HCT116 (cell line): ENCODE measurements at regions not wholly inside any gene's neighbourhood (a gene's known extent, or its start where the extent isn't known, plus 50 kb on each side); places are given as distances from the start of the nearest gene placed in this dataset.

Experiments
- ATAC-seq: fragments of 200-7000 bp; cut with Tn5 transposase; 2 replicates; pipeline ENCODE4 v1.9.1; 2020; ENCODE audit warnings: mild to moderate bottlenecking, moderate library complexity
- BruUV-seq: library from RNA; stranded (reverse); fragments of 400-500 nt; replicated peaks from 2 replicates; lab custom pipeline; 2021; lab: Mats Ljungman, UMichigan
- CTCF ChIA-PET: fragments of 300-600 bp; sonication (Branson Sonifier 250); formaldehyde crosslinking; loops from one replicate; lab custom pipeline; 2021; ENCODE audit warnings: antibody characterized with exemption; lab: Charles Lee
- POLR2A ChIA-PET: fragments of 300-600, 350-600 bp; sonication (Branson Sonifier 250); formaldehyde crosslinking; loops from one replicate; lab custom pipeline; 2021; ENCODE audit warnings: antibody characterized with exemption; lab: Charles Lee
- RAD21 ChIA-PET, 2 experiments: fragments of 300-600 bp; sonication (Branson Sonifier 250); formaldehyde crosslinking; loops; one replicate each; lab custom pipeline; 2023; ENCODE audit warnings: low total read pairs in 2 of 2; ENCODE audit not compliant: uncharacterized antibody in 2 of 2, unreplicated experiment in 2 of 2, low non-redundant PET in 1 of 2; lab: Charles Lee
- DNase-seq: peaks from one replicate; pipeline ENCODE4 v3.0.0-alpha.2; 2010; ENCODE audit warnings: low read depth, low spot score
- H2AFZ ChIP-seq: fragments of 200-600 bp; shearing (Covaris generic), sonication (generic); 2 replicates; pipeline ENCODE4 v1.6.1; 2017; ENCODE audit warnings: low read depth, mixed run types, mixed read lengths, antibody characterized with exemption, low read length; ENCODE audit not compliant: poor library complexity, severe bottlenecking
- H3K27ac ChIP-seq: 2 replicates; pipeline ENCODE4 v1.5.1; 2012; ENCODE audit warnings: low read depth, low read length
- H3K27me3 ChIP-seq: fragments of 200-600 bp; sonication (generic); 2 replicates; pipeline ENCODE4 v1.6.1; 2016; ENCODE audit warnings: mixed run types, low read length, mixed read lengths; ENCODE audit not compliant: insufficient read depth
- H3K36me3 ChIP-seq, 2 experiments: fragments of 200-500 bp in 1 of 2; fragments of 200-600 bp in 1 of 2; sonication (Bioruptor generic) in 1 of 2; sonication (generic) in 1 of 2; 2 replicates each; pipeline versions ENCODE4 v1.5.1 to v1.6.1; 2014 to 2016; ENCODE audit warnings: low read length in 2 of 2, inconsistent platforms in 1 of 2, mixed read lengths in 1 of 2, mixed run types in 1 of 2; ENCODE audit not compliant: insufficient read depth in 2 of 2, control insufficient read depth in 1 of 2
- H3K4me1 ChIP-seq, 2 experiments: fragments of 200-600 bp in 1 of 2; sonication (generic) in 1 of 2; 2 replicates each; pipeline versions ENCODE4 v1.5.1 to v1.6.1; 2012 to 2017; ENCODE audit warnings: low read length in 2 of 2, inconsistent platforms in 1 of 2, mild to moderate bottlenecking in 1 of 2, mixed read lengths in 1 of 2, mixed run types in 1 of 2, moderate library complexity in 1 of 2; ENCODE audit not compliant: insufficient read depth in 2 of 2, control insufficient read depth in 1 of 2
- H3K4me2 ChIP-seq: fragments of 200-600 bp; sonication (generic); 2 replicates; pipeline ENCODE4 v1.6.1; 2017; ENCODE audit warnings: mixed run types, low read length, mixed read lengths
- H3K4me3 ChIP-seq, 2 experiments: fragments of 200-600 bp in 1 of 2; sonication (generic) in 1 of 2; replicated peaks in 1 of 2; 2 replicates each; pipeline ENCODE4 v1.5.1; 2011 to 2016; ENCODE audit warnings: low read length in 2 of 2, control low read depth in 1 of 2, low read depth in 1 of 2, mild to moderate bottlenecking in 1 of 2, mixed read lengths in 1 of 2, mixed run types in 1 of 2
- H3K79me2 ChIP-seq: fragments of 200-600 bp; sonication (generic); 2 replicates; pipeline ENCODE4 v1.6.1; 2017; ENCODE audit warnings: mild to moderate bottlenecking, mixed run types, low read length, moderate library complexity, mixed read lengths; ENCODE audit not compliant: insufficient read depth
- H3K9ac ChIP-seq: fragments of 200-600 bp; sonication (generic); 2 replicates; pipeline ENCODE4 v1.6.1; 2016; ENCODE audit warnings: low read length, mixed read lengths
- H3K9me2 ChIP-seq: fragments of 200-600 bp; sonication (generic), shearing (Covaris generic); 2 replicates; pipeline ENCODE4 v1.6.1; 2017; ENCODE audit warnings: mixed run types, mild to moderate bottlenecking, moderate library complexity; ENCODE audit not compliant: insufficient read depth
- H3K9me3 ChIP-seq, 2 experiments: fragments of 200-500 bp in 1 of 2; fragments of 200-600 bp in 1 of 2; sonication (Bioruptor generic) in 1 of 2; sonication (generic) in 1 of 2; 2 replicates each; pipeline ENCODE4 v1.6.1; 2014 to 2017; ENCODE audit warnings: low read length in 2 of 2, mixed read lengths in 2 of 2, inconsistent platforms in 1 of 2, low read depth in 1 of 2, mild to moderate bottlenecking in 1 of 2, mixed run types in 1 of 2, moderate library complexity in 1 of 2; ENCODE audit not compliant: control insufficient read depth in 1 of 2, insufficient read depth in 1 of 2
- H4K20me1 ChIP-seq: fragments of 200-600 bp; sonication (generic), shearing (Covaris generic); 2 replicates; pipeline ENCODE4 v1.6.1; 2017; ENCODE audit warnings: mixed run types, mild to moderate bottlenecking, moderate library complexity; ENCODE audit not compliant: insufficient read depth
- CEBPB ChIP-seq: IDR thresholded peaks from 2 replicates; pipeline ENCODE4 v1.6.1; 2012; ENCODE audit warnings: low read depth
- CTCF ChIP-seq, 3 experiments: fragments of 200-600 bp in 1 of 3; sonication (generic) in 1 of 3; IDR thresholded peaks in 2 of 3; conservative IDR thresholded peaks in 1 of 3; 2 replicates each; pipeline ENCODE4 v1.5.1; 2012 to 2017; ENCODE audit warnings: low read depth in 2 of 3, low read length in 2 of 3, antibody characterized with exemption in 1 of 3, borderline replicate concordance in 1 of 3, control low read depth in 1 of 3, mild to moderate bottlenecking in 1 of 3, mixed read lengths in 1 of 3, mixed run types in 1 of 3, moderate library complexity in 1 of 3; ENCODE audit not compliant: insufficient read depth in 1 of 3
- ELF1 ChIP-seq: IDR thresholded peaks from 2 replicates; pipeline ENCODE4 v1.6.1; 2012; ENCODE audit warnings: low read depth, borderline replicate concordance
- FOSL1 ChIP-seq: IDR thresholded peaks from 2 replicates; pipeline ENCODE4 v1.6.1; 2012; ENCODE audit warnings: low read depth
- JUND ChIP-seq: IDR thresholded peaks from 2 replicates; pipeline ENCODE4 v1.6.1; 2012
- POLR2A ChIP-seq: IDR thresholded peaks from 2 replicates; pipeline ENCODE4 v1.7.0; 2011; ENCODE audit warnings: borderline replicate concordance; ENCODE audit not compliant: insufficient read depth, insufficient read length; ENCODE audit errors: extremely low read depth
- SP1 ChIP-seq: IDR thresholded peaks from 2 replicates; pipeline ENCODE4 v1.6.1; 2012; ENCODE audit warnings: low read depth
- SRF ChIP-seq: IDR thresholded peaks from 2 replicates; pipeline ENCODE4 v1.6.1; 2012; ENCODE audit warnings: low read depth
- TCF7L2 ChIP-seq: IDR thresholded peaks from 2 replicates; pipeline ENCODE4 v1.7.0; 2011; ENCODE audit warnings: borderline replicate concordance, inconsistent platforms; ENCODE audit not compliant: insufficient read depth, insufficient read length; ENCODE audit errors: extremely low read depth
- YY1 ChIP-seq: IDR thresholded peaks from 2 replicates; pipeline ENCODE4 v1.6.1; 2011; ENCODE audit warnings: low read length, low read depth, moderate library complexity, mild to moderate bottlenecking; ENCODE audit not compliant: insufficient replicate concordance; ENCODE audit errors: extremely low read depth
- ZFX ChIP-seq: fragments of 450-650 bp; IDR thresholded peaks from 2 replicates; pipeline ENCODE4 v1.6.1; 2017
- ZNF274 ChIP-seq: fragments of 200-500 bp; sonication (Bioruptor generic); IDR thresholded peaks from 2 replicates; pipeline ENCODE4 v1.6.1; 2014; ENCODE audit warnings: mild to moderate bottlenecking, low read depth, low read length, inconsistent platforms
- intact Hi-C: fragments of 100-400 bp; cut with micrococcal nuclease; formaldehyde crosslinking; loops from 2 replicates; pipeline ENCODE4 v1.10.0; 2022

- Histone ChIP-seq H3K27ac (no peak overlapping the region), H3K4me2 (no peak overlapping the region), H3K4me3 (no peak overlapping the region), H3K9me2 (no peaks in the 10 kb centered on the region), H3K27me3 (no peaks in the 10 kb centered on the region), H4K20me1 (no peaks in the 10 kb centered on the region), H3K36me3 (no peaks in the 10 kb centered on the region), H2AFZ (no peak overlapping the region), H3K9ac (no peak overlapping the region), H3K4me1 (no peaks in the 10 kb centered on the region), H3K79me2 (no peaks in the 10 kb centered on the region), H3K9me3 (peaks cover 3 to 23% of the 10 kb centered on the region in 2 experiments; a peak in 2 of 4 replicates)
- intact Hi-C loops = no loop called here
- ChIA-PET CTCF (no interaction called here), RAD21 (no interaction called here), POLR2A (no interaction called here)
- DNase-seq (no peak), ATAC-seq (no peak)
- BruUV-seq = no TSS peak
- TF ChIP-seq SP1 = no peak
- TF ChIP-seq CTCF (IDR thresholded peaks at IDR 0.05 in 2 of 3, conservative IDR thresholded peaks at IDR 0.05 in 1 of 3; ENCODE audit: borderline replicate concordance in 1 of 3, insufficient read depth in 1 of 3, low read depth in 2 of 3, low read length in 2 of 3) = no peak
- TF ChIP-seq ZFX = no peak
- TF ChIP-seq TCF7L2 = no peak
- no peak for TF ChIP-seq JUND
- no peak for TF ChIP-seq CEBPB
- no peak for TF ChIP-seq SRF
- TF ChIP-seq FOSL1 = no peak
- no peak for TF ChIP-seq YY1
- TF ChIP-seq ELF1 = no peak
- no peak for TF ChIP-seq POLR2A
- TF ChIP-seq ZNF274 = no peak
Measured at GRCh38 chr18:40558706-40559392, 1396.2 kb upstream of the PIK3C3 start.
